ENCODE measurements at regions not wholly inside any gene's neighbourhood (a gene's known extent, or its start where the extent isn't known, plus 50 kb on each side); places are given as distances from the start of the nearest gene placed in this dataset.

DNA sequence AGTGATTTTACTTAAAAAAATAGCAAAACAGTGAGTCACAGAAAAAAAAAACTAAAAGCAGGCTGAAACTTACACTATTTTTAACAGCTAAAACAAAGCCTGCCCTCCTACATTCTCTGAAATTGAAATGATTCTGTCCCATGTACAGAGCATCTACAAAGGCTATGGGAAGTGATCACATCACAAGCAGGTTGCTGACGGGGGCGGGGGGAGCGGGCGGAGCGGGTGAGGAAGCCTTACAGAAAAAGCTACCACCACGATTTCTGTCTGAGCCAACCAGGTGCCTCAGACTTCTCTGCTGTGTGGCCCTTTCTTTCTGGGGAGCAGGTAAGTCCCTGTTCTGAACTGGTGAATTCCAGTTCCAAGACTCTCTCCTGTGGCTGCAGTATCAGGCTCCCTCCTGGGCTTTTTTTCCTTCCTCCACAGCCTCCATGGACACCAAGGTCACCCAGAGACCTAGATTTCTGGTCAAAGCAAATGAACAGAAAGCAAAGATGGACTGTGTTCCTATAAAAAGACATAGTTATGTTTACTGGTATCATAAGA is 104.9 kb downstream of the ANKRD18B start:
- Histone ChIP-seq H3K18ac (ENCODE audit: insufficient read length, low read depth, low read length) (no peak overlapping the region), H3K79me1 (ENCODE audit: insufficient read depth, low read depth, low read length, poor library complexity, severe bottlenecking) (no peaks in the 10 kb centered on the region), H3T11ph (ENCODE audit: low read length) (no peak overlapping the region), H2AFZ (ENCODE audit: low read length) (no peak overlapping the region), H3K9ac (ENCODE audit: extremely low read depth, insufficient read length, low read length) (no peak overlapping the region), H3K23me2 (ENCODE audit: insufficient read length, low read depth, low read length, poor library complexity, severe bottlenecking) (no peaks in the 10 kb centered on the region), H2BK15ac (ENCODE audit: low read depth, low read length) (no peak overlapping the region), H3K4ac (ENCODE audit: low read depth, low read length) (no peak overlapping the region), H3K79me2 (ENCODE audit: insufficient read depth, low read length) (no peaks in the 10 kb centered on the region), H3K27ac (ENCODE audit: insufficient read length, low read depth, low read length) (no peak overlapping the region), H3K9me3 (ENCODE audit: control insufficient read depth, low read depth, low read length) (no peaks in the 10 kb centered on the region), H2AK5ac (ENCODE audit: insufficient read length, low read length) (no peak overlapping the region), H4K5ac (ENCODE audit: insufficient read length, low read depth, low read length) (no peak overlapping the region), H3K27me3 (ENCODE audit: insufficient read depth, low read length) (no peaks in the 10 kb centered on the region), H2BK120ac (ENCODE audit: low read depth, low read length, poor library complexity, severe bottlenecking) (no peak overlapping the region), H4K20me1 (ENCODE audit: control insufficient read depth, insufficient read depth, insufficient read length) (no peaks in the 10 kb centered on the region), H4K91ac (ENCODE audit: insufficient read length, low read depth, low read length) (no peak overlapping the region), H4K8ac (replicated peaks; ENCODE audit: insufficient read length, low read depth, low read length) (no peak overlapping the region), H2BK12ac (ENCODE audit: insufficient read length, low read depth, low read length) (no peak overlapping the region), H2BK5ac (ENCODE audit: insufficient read length, low read length) (no peak overlapping the region), H3K4me2 (ENCODE audit: insufficient read depth, insufficient read length, low read length) (no peak overlapping the region), H3K23ac (ENCODE audit: insufficient read length, low read depth, low read length) (no peak overlapping the region), H2BK20ac (ENCODE audit: low read depth, low read length, poor library complexity, severe bottlenecking) (no peak overlapping the region), H3K56ac (ENCODE audit: insufficient read length, low read depth, low read length) (no peak overlapping the region), H3K4me1 (ENCODE audit: insufficient read depth, low read length) (no peaks in the 10 kb centered on the region), H3K14ac (ENCODE audit: insufficient read depth, low read length) (no peak overlapping the region)
- Mint-ChIP-seq H3K4me3 (no peak overlapping the region), H3K36me3 (ENCODE audit: insufficient read depth in 1 of 3, low read depth in 3 of 3) (no peaks in the 10 kb centered on the region), H3K9me3 (peaks cover 2 to 3% of the 10 kb centered on the region in 2 experiments; a peak in 1 of 5 replicates), H3K27ac (no peak overlapping the region; a peak in 1 of 7 replicates), H3K4me1 (peaks cover 3 to 5% of the 10 kb centered on the region in 2 experiments; a peak in 3 of 4 replicates), H3K27me3 (ENCODE audit: low read depth) (peaks cover 23% of the 10 kb centered on the region)
- no peak for DNase-seq
- TF ChIP-seq, protein P1, sequence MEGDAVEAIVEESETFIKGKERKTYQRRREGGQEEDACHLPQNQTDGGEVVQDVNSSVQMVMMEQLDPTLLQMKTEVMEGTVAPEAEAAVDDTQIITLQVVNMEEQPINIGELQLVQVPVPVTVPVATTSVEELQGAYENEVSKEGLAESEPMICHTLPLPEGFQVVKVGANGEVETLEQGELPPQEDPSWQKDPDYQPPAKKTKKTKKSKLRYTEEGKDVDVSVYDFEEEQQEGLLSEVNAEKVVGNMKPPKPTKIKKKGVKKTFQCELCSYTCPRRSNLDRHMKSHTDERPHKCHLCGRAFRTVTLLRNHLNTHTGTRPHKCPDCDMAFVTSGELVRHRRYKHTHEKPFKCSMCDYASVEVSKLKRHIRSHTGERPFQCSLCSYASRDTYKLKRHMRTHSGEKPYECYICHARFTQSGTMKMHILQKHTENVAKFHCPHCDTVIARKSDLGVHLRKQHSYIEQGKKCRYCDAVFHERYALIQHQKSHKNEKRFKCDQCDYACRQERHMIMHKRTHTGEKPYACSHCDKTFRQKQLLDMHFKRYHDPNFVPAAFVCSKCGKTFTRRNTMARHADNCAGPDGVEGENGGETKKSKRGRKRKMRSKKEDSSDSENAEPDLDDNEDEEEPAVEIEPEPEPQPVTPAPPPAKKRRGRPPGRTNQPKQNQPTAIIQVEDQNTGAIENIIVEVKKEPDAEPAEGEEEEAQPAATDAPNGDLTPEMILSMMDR (conservative IDR thresholded peaks at IDR 0.05) = no peak
- no CpG with 5 or more reads among the region's 6 CpGs for WGBS (ENCODE audit: extremely low coverage, insufficient read length, low lambda C conversion rate)
